Activated CD8-positive, alpha-beta memory T cell treated with anti-CD3 and anti-CD28 coated beads for 36 hours (primary cell): ENCODE measurements at regions not wholly inside any gene's neighbourhood (a gene's known extent, or its start where the extent isn't known, plus 50 kb on each side); places are given as distances from the start of the nearest gene placed in this dataset.
"Not testable (repeated sequence)": the region's sequence is repeated elsewhere in the genome, so short reads cannot be mapped to it uniquely, and the experiment has no call there.

Experiments
- CTCF ChIA-PET: fragments of 350-600 bp; sonication (Branson Sonifier 250); formaldehyde crosslinking; loops from one replicate; lab custom pipeline; 2021; ENCODE audit warnings: antibody characterized with exemption; lab: Charles Lee
- POLR2A ChIA-PET: fragments of 350-600 bp; sonication (Branson Sonifier 250); formaldehyde crosslinking; loops from one replicate; lab custom pipeline; 2021; ENCODE audit warnings: antibody characterized with exemption; lab: Charles Lee

DNA sequence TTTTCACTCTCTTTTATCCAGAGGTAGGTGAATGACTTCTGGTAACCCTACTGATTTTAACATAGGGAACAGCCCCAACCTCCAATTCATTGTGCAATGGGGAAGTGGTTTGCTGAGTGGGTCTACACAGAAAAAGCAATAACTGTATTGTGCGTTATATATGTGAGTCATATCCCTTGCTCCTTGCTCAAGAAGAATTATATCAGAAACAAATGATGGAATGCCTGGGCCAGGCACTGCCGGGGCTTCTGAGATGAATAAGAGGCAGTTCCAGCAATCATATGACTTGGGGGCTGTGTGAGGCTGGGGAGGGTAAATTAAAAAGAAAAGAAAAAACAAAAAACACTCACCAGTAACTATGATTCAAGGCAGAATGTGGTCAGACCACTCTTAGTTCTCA lies 79.2 kb upstream of the ABCA1 start:
- POLR2A ChIA-PET: no interaction called here

GRCh38 chr9:105010089-105010488 lies 82.1 kb upstream of the ABCA1 start:
- CTCF ChIA-PET, POLR2A ChIA-PET: not testable (repeated sequence)

More for the DNA sequence above, 79.2 kb upstream of the ABCA1 start:
- CTCF ChIA-PET: interaction anchor here (0.5 to 1.0 kb wide), 2 partner anchors 27 to 239 kb away, joined by 3 read pairs; no protein-coding TSS in a partner anchor

GRCh38 chr9:105021917-105022316 lies 94.0 kb upstream of the ABCA1 start:
- CTCF ChIA-PET: no interaction called here
- POLR2A ChIA-PET: no interaction called here

- CTCF ChIA-PET, POLR2A ChIA-PET: not testable (repeated sequence)
Measured at GRCh38 chr9:105022545-105022944, 94.6 kb upstream of the ABCA1 start.

DNA sequence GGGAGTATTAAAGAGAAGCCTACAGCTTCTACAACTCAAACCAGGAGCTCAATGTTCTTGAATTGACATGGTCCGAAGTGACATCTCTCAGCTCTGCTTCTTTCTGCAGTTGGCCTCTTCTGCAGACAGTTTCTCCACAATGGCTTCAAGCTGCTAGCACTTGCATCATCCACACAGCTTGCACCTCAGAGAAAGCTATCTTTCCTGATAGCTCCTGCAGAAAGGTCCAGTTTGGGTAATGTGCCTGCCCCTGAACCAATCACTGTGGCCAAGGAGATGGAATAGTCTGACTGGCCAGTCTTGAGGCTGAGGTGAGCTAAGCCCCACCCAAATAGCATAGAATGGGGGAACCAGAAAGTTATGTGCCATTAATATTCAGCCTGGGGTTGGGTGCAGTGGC lies 95.8 kb upstream of the ABCA1 start:
- CTCF ChIA-PET: no interaction called here

GRCh38 chr9:105024529-105024928 lies 96.6 kb upstream of the ABCA1 start:
- ChIA-PET POLR2A (no interaction called here), CTCF (no interaction called here)

More for the DNA sequence above, 95.8 kb upstream of the ABCA1 start:
- POLR2A ChIA-PET: no interaction called here

DNA sequence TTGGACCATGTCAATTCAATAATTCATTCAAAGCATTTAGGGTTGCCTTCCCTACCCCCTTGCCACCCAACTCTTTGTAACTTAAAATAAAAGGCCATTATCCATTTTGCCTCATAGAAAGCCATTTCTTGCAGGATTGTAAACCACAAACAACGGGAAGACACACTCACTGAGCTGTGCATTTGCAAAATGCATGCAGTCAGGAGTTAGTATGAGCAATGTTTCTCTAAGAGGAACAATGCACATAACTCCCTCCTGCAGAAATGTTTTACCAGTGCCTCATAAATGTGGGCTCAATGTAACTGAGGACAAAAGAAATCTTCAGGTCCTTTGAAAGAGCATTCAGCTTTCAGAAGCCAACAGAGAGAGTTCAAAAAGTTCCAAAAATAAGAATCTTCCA lies 98.5 kb upstream of the ABCA1 start:
- POLR2A ChIA-PET: no interaction called here
- CTCF ChIA-PET: no interaction called here

DNA sequence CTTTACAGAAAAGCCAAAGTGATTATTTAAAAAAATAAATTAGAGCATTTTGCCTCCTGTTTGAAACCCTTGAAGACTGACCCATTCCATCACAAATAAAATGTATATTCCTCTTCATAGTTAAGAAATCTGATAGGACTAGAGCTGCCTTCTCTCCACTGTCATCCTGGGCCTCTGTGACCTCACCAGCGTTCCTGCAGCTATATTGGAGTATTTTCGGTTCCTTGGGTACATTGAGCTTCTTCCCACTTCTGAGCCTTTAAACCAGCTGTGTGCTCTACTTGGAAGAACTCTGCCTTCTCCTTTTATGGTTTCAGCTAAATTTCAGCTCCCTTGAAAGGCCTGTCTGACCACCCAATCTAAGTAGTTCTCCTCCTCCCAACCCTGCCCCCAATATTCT lies 99.1 kb upstream of the ABCA1 start:
- ChIA-PET POLR2A (no interaction called here), CTCF (no interaction called here)

- CTCF ChIA-PET: no interaction called here
- POLR2A ChIA-PET: no interaction called here
Measured at GRCh38 chr9:105030285-105030684, 102.3 kb upstream of the ABCA1 start.

DNA sequence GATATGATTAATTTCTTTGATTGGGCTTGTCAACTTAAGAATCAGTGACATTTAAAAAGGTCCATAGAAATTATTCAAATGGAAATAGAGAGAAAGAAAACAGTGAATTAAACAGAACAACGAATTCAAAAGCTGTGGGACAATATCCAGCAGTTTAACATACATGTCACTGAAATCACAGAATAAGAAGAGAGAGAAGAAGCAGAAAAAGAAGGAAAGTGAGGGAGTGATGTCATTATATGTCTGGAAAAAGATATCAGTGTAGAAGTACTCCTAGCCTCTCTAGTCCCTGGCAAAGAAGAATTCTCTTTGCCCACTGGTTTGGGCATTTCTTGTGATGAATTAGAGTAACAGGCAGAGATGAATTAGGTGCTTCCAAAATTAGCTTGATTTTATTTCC lies 109.2 kb upstream of the ABCA1 start:
- CTCF ChIA-PET: no interaction called here
- POLR2A ChIA-PET: no interaction called here

DNA sequence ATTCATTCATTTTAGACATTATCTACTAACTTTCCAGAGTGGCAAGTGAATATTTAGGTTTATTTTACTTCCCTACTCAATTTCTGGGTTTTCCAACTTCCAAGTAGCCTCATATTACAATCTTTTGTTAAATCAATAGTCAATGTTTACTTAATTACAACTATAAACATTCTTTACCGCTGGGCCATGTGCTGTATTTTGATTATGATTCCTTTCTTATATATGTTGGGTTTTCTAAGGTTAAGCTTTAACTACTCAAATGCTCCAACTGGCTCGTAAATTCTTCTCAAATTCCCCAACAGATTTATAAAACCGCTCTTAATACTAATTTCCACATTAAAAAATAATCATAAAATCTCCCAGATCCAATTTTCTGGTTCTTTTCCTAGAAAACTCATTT lies 110.1 kb upstream of the ABCA1 start:
- ChIA-PET POLR2A (no interaction called here), CTCF (no interaction called here)

- CTCF ChIA-PET: no interaction called here
- POLR2A ChIA-PET: no interaction called here
Measured at GRCh38 chr9:105039175-105039799, 111.3 kb upstream of the ABCA1 start.

GRCh38 chr9:105043370-105043936 lies 115.5 kb upstream of the ABCA1 start:
- POLR2A ChIA-PET: no interaction called here
- CTCF ChIA-PET: interaction anchor here (1.3 kb wide), 1 partner anchor 9 kb away, joined by 3 read pairs; no protein-coding TSS in a partner anchor

GRCh38 chr9:105044518-105044917 lies 116.6 kb upstream of the ABCA1 start:
- POLR2A ChIA-PET: no interaction called here
- CTCF ChIA-PET: interaction anchor here (1.3 kb wide), 1 partner anchor 10 kb away, joined by 3 read pairs; no protein-coding TSS in a partner anchor

- CTCF ChIA-PET: no interaction called here
- POLR2A ChIA-PET: no interaction called here
Measured at GRCh38 chr9:105046907-105047741, 119.2 kb upstream of the ABCA1 start.

GRCh38 chr9:105047742-105048041 lies 119.7 kb upstream of the ABCA1 start:
- POLR2A ChIA-PET: no interaction called here
- CTCF ChIA-PET: no interaction called here

DNA sequence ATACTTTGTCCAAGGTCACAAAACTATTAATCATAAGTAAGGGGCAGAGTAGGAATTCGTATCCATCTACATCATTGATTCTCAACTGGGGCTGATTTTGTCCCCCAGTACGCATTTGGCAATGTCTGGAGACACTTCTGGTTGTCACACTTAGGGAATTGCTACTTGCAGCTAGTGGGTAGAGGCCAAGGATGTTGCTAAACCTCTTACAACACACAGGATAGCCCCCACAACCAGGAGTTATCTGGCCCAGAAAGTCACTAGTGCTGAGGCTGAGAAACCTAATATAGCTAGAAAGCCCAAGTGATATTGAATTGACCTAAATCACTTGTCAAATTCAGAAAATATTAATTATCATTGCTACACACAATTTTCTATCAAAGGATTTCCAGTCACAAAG lies 120.4 kb upstream of the ABCA1 start:
- ChIA-PET CTCF (no interaction called here), POLR2A (no interaction called here)

DNA sequence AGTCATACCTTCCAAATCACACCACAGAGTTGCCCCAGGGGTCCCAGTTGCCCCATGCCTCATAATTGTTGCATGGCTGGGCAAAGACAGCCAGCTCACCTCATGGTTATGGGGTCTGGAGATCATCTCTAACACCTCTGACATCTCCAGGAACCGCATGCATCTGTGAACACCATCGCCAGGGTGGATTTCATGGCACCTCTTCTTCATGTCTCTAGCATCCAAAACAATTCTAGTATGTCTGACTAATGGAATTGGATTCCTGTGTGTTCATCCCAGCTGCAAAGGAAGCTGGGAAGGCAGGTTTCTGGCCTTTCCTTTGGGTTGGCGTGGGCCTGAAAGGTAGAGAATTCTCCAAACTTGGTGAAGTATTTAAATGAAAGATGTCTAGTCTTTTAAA lies 122.3 kb upstream of the ABCA1 start:
- ChIA-PET POLR2A (no interaction called here), CTCF (no interaction called here)

DNA sequence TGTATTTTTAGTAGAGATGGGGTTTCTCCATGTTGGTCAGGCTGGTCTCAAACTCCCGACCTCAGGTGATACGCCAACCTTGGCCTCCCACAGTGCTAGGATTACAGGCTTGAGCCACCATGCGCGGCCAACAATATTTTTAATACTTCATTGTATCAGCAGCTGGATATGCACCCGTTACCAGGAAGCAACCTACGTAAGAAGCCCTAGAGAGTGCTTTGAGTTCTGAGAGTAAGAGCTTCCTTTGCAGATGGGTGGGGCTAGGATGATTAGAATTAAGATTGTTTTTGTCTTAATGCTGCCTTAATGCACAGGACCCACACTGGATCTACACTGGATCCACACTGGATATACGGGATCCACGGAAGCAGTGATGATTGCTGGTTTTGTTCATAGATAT lies 123.9 kb upstream of the ABCA1 start:
- CTCF ChIA-PET: no interaction called here
- POLR2A ChIA-PET: no interaction called here

GRCh38 chr9:105052346-105052745 lies 124.4 kb upstream of the ABCA1 start:
- ChIA-PET CTCF (no interaction called here), POLR2A (no interaction called here)

- CTCF ChIA-PET: no interaction called here
- POLR2A ChIA-PET: interaction anchor here (0.7 kb wide), 1 partner anchor 61 kb away, joined by 3 read pairs; no protein-coding TSS in a partner anchor
Measured at GRCh38 chr9:105053209-105053652, 125.3 kb upstream of the ABCA1 start.
